ENCODE measurements at regions not wholly inside any gene's neighbourhood (a gene's known extent, or its start where the extent isn't known, plus 50 kb on each side); places are given as distances from the start of the nearest gene placed in this dataset.

- DNase-seq (ENCODE audit: low spot score) = no peak
- TF ChIP-seq CTCF (IDR thresholded peaks at IDR 0.05; ENCODE audit: extremely low read depth, missing control alignments) = no peak
Observed at GRCh38 chr10:63781226-63781625, 260.0 kb downstream of the REEP3 start.

GRCh38 chr10:63783882-63784281 is 262.7 kb downstream of the REEP3 start:
- TF ChIP-seq CTCF (IDR thresholded peaks at IDR 0.05; ENCODE audit: extremely low read depth, missing control alignments) = no peak
- no peak for DNase-seq (ENCODE audit: low spot score)

GRCh38 chr10:63788152-63788821 is 267.1 kb downstream of the REEP3 start:
- TF ChIP-seq CTCF (IDR thresholded peaks at IDR 0.05; ENCODE audit: extremely low read depth, missing control alignments) = no peak
- DNase-seq (ENCODE audit: low spot score) = no peak

GRCh38 chr10:63795094-63795860 is 274.1 kb downstream of the REEP3 start:
- DNase-seq (ENCODE audit: low spot score) = no peak
- no peak for TF ChIP-seq CTCF (IDR thresholded peaks at IDR 0.05; ENCODE audit: extremely low read depth, missing control alignments)

- no peak for TF ChIP-seq CTCF (IDR thresholded peaks at IDR 0.05; ENCODE audit: extremely low read depth, missing control alignments)
Observed at GRCh38 chr10:63798599-63799498, 277.6 kb downstream of the REEP3 start.

GRCh38 chr10:63799521-63800300 is 278.5 kb downstream of the REEP3 start:
- TF ChIP-seq CTCF (IDR thresholded peaks at IDR 0.05; ENCODE audit: extremely low read depth, missing control alignments) = no peak
- no peak for DNase-seq (ENCODE audit: low spot score)

More at GRCh38 chr10:63798599-63799498, 277.6 kb downstream of the REEP3 start:
- no peak for DNase-seq (ENCODE audit: low spot score)

Measured in GM20000 (cell line).